OCI-LY3 (cell line): ENCODE measurements at regions not wholly inside any gene's neighbourhood (a gene's known extent, or its start where the extent isn't known, plus 50 kb on each side); places are given as distances from the start of the nearest gene placed in this dataset.

Source experiments
- CTCF ChIP-seq: fragments of 200-600, 300-600 bp; sonication (generic); IDR thresholded peaks from 2 replicates; pipeline ENCODE4 v1.5.1; 2014; ENCODE audit warnings: antibody characterized with exemption, low read length, low read depth
- EZH2phosphoT487 ChIP-seq: fragments of 200-600 bp; shearing (Covaris generic); IDR thresholded peaks from 2 replicates; pipeline ENCODE4 v1.6.1; 2018; ENCODE audit warnings: antibody characterized with exemption, mixed run types, low read depth

GRCh38 chr4:59565836-59566235 is 1634.3 kb upstream of the ADGRL3 start:
- TF ChIP-seq CTCF (no peak), EZH2phosphoT487 (no peak)
